Smooth muscle cell (in vitro differentiated cells): ENCODE measurements at regions not wholly inside any gene's neighbourhood (a gene's known extent, or its start where the extent isn't known, plus 50 kb on each side); places are given as distances from the start of the nearest gene placed in this dataset.

Experiments
- DNase-seq: peaks from one replicate; lab custom pipeline; 2025; ENCODE audit not compliant: unreplicated experiment; lab: John Stamatoyannopoulos, UW
- H2AFZ ChIP-seq: fragments of 200-600 bp; sonication (generic); 2 replicates; pipeline ENCODE4 v1.6.0; 2016; ENCODE audit warnings: antibody characterized with exemption, low read depth, mild to moderate bottlenecking
- H3F3A ChIP-seq: fragments of 200-600 bp; sonication (generic); 2 replicates; pipeline ENCODE4 v1.6.0; 2017; ENCODE audit warnings: antibody characterized with exemption, low read depth
- H3K27ac ChIP-seq: fragments of 200-600 bp; sonication (generic); 2 replicates; pipeline ENCODE4 v1.5.1; 2016; ENCODE audit warnings: low read depth, mild to moderate bottlenecking
- H3K27me3 ChIP-seq: fragments of 200-600 bp; sonication (generic); 2 replicates; pipeline ENCODE4 v1.6.1; 2016; ENCODE audit warnings: low read depth, mild to moderate bottlenecking
- H3K36me3 ChIP-seq: fragments of 200-600 bp; sonication (generic); 2 replicates; pipeline ENCODE4 v1.5.1; 2016; ENCODE audit warnings: low read depth
- H3K4me1 ChIP-seq: fragments of 200-600 bp; sonication (generic); 2 replicates; pipeline ENCODE4 v1.5.1; 2016; ENCODE audit warnings: low read depth
- H3K4me2 ChIP-seq: fragments of 200-600 bp; sonication (generic); 2 replicates; pipeline ENCODE4 v1.6.0; 2016; ENCODE audit warnings: mild to moderate bottlenecking
- H3K4me3 ChIP-seq: fragments of 200-600 bp; sonication (generic); 2 replicates; pipeline ENCODE4 v1.5.1; 2016; ENCODE audit warnings: mild to moderate bottlenecking
- H3K79me2 ChIP-seq: fragments of 200-600 bp; sonication (generic); 2 replicates; pipeline ENCODE4 v1.6.0; 2016; ENCODE audit warnings: low read depth, mild to moderate bottlenecking
- H3K9ac ChIP-seq: fragments of 200-600 bp; sonication (generic); 2 replicates; pipeline ENCODE4 v1.6.0; 2016; ENCODE audit warnings: low read depth
- H3K9me3 ChIP-seq: fragments of 200-600 bp; sonication (generic); replicated peaks from 2 replicates; pipeline ENCODE4 v1.5.1; 2016; ENCODE audit warnings: low read depth
- H4K20me1 ChIP-seq: fragments of 200-600 bp; sonication (generic); 2 replicates; pipeline ENCODE4 v1.6.0; 2016; ENCODE audit warnings: low read depth
- CTCF ChIP-seq: fragments of 200-600 bp; sonication (generic); IDR thresholded peaks from 2 replicates; pipeline ENCODE4 v1.5.1; 2017; ENCODE audit warnings: borderline replicate concordance, mild to moderate bottlenecking, antibody characterized with exemption; ENCODE audit not compliant: insufficient read depth, poor library complexity, severe bottlenecking
- WGBS: methylation state at CpG from one replicate; pipeline ENCODE4 v1.1.7; 2016; ENCODE audit warnings: low lambda C conversion rate; 5-methylcytosine and 5-hydroxymethylcytosine counted together

GRCh38 chr2:40879305-40879704, 427.4 kb upstream of the SLC8A1 start:
- Histone ChIP-seq H3K27me3 (no peaks in the 10 kb centered on the region), H2AFZ (no peak overlapping the region)

GRCh38 chr2:40886100-40886499, 434.2 kb upstream of the SLC8A1 start:
- TF ChIP-seq CTCF: no peak
- WGBS: 81% methylated on average over 1 of the region's 1 CpG
- H3K9me3 ChIP-seq: no peaks in the 10 kb centered on the region
- H3K4me2 ChIP-seq: no peak overlapping the region
- H2AFZ ChIP-seq: no peak overlapping the region
- H3F3A ChIP-seq: no peaks in the 10 kb centered on the region
- no peak overlapping the region for H3K4me3 ChIP-seq
- no peaks in the 10 kb centered on the region for H4K20me1 ChIP-seq
- no peak overlapping the region for H3K27ac ChIP-seq
- H3K36me3 ChIP-seq: no peaks in the 10 kb centered on the region
- DNase-seq: no peak
- H3K9ac ChIP-seq: no peak overlapping the region
- no peaks in the 10 kb centered on the region for H3K79me2 ChIP-seq
- no peaks in the 10 kb centered on the region for H3K27me3 ChIP-seq
- no peaks in the 10 kb centered on the region for H3K4me1 ChIP-seq

More at GRCh38 chr2:40879305-40879704, 427.4 kb upstream of the SLC8A1 start:
- Histone ChIP-seq H3K9me3 (no peaks in the 10 kb centered on the region), H3K4me2 (no peak overlapping the region), H3K36me3 (no peaks in the 10 kb centered on the region), H3K79me2 (no peaks in the 10 kb centered on the region), H3F3A (no peaks in the 10 kb centered on the region), H3K4me3 (no peak overlapping the region), H4K20me1 (no peaks in the 10 kb centered on the region), H3K4me1 (no peaks in the 10 kb centered on the region), H3K9ac (no peak overlapping the region), H3K27ac (no peak overlapping the region)
- TF ChIP-seq CTCF: no peak
- 70% methylated on average over 1 of the region's 1 CpG for WGBS
- DNase-seq: no peak

GRCh38 chr2:40886655-40887054, 434.8 kb upstream of the SLC8A1 start:
- Histone ChIP-seq H3K9ac (no peak overlapping the region), H3K9me3 (no peaks in the 10 kb centered on the region), H3K36me3 (no peaks in the 10 kb centered on the region), H3K27me3 (no peaks in the 10 kb centered on the region), H2AFZ (no peak overlapping the region), H3F3A (no peaks in the 10 kb centered on the region), H3K4me3 (no peak overlapping the region), H3K4me2 (no peak overlapping the region), H3K79me2 (no peaks in the 10 kb centered on the region), H3K27ac (no peak overlapping the region), H3K4me1 (no peaks in the 10 kb centered on the region), H4K20me1 (no peaks in the 10 kb centered on the region)
- no peak for DNase-seq
- 95% methylated on average over 1 of the region's 1 CpG for WGBS
- no peak for TF ChIP-seq CTCF

GRCh38 chr2:40896358-40896757, 444.5 kb upstream of the SLC8A1 start:
- Histone ChIP-seq H3K4me2 (no peak overlapping the region), H2AFZ (no peak overlapping the region), H3K9ac (no peak overlapping the region), H3K4me3 (no peak overlapping the region), H3K27ac (no peak overlapping the region), H3K79me2 (no peaks in the 10 kb centered on the region), H3K36me3 (no peaks in the 10 kb centered on the region), H3F3A (no peaks in the 10 kb centered on the region), H3K9me3 (no peaks in the 10 kb centered on the region), H4K20me1 (no peaks in the 10 kb centered on the region), H3K4me1 (no peaks in the 10 kb centered on the region), H3K27me3 (no peaks in the 10 kb centered on the region)
- DNase-seq: no peak
- no peak for TF ChIP-seq CTCF
